ENCODE measurements at regions not wholly inside any gene's neighbourhood (a gene's known extent, or its start where the extent isn't known, plus 50 kb on each side); places are given as distances from the start of the nearest gene placed in this dataset.

- Histone ChIP-seq H3K27me3 (ENCODE audit: control insufficient read depth, insufficient read depth, low read length) (no peaks in the 10 kb centered on the region), H3K79me2 (ENCODE audit: control insufficient read depth, insufficient read depth, low read length) (no peaks in the 10 kb centered on the region), H3K27ac (ENCODE audit: insufficient read depth, low read length) (no peak overlapping the region), H3K9me3 (ENCODE audit: control insufficient read depth, insufficient read depth, low read depth, low read length) (no peaks in the 10 kb centered on the region), H3K4me2 (ENCODE audit: extremely low read depth, insufficient read depth, low read length) (no peak overlapping the region), H3K4me1 (ENCODE audit: control insufficient read depth, extremely low read depth, insufficient read depth, low read length) (no peaks in the 10 kb centered on the region), H3K9ac (ENCODE audit: insufficient read depth, low read length) (no peak overlapping the region), H4K20me1 (ENCODE audit: control insufficient read depth, extremely low read depth, insufficient read depth, low read length) (no peaks in the 10 kb centered on the region), H3K36me3 (ENCODE audit: control insufficient read depth, insufficient read depth, low read length) (no peaks in the 10 kb centered on the region), H3K4me3 (replicated peaks in 1 of 4; ENCODE audit: control extremely low read depth in 1 of 4, insufficient read depth in 1 of 4, low read depth in 3 of 4, low read length in 4 of 4) (no peak overlapping the region), H2AFZ (ENCODE audit: low read length) (no peak overlapping the region)
- DNase-seq (ENCODE audit: low read depth in 2 of 2), result no peak
- no peak for TF ChIP-seq EZH2 (IDR thresholded peaks at IDR 0.05; ENCODE audit: low read length, missing control alignments)
Observed at GRCh38 chr15:87508086-87508485, 748.5 kb downstream of the NTRK3 start.

GRCh38 chr15:87502173-87502572 lies 754.4 kb downstream of the NTRK3 start:
- Histone ChIP-seq H3K9me3 (ENCODE audit: control insufficient read depth, insufficient read depth, low read depth, low read length) (no peaks in the 10 kb centered on the region), H3K4me1 (ENCODE audit: control insufficient read depth, extremely low read depth, insufficient read depth, low read length) (no peaks in the 10 kb centered on the region), H3K36me3 (ENCODE audit: control insufficient read depth, insufficient read depth, low read length) (no peaks in the 10 kb centered on the region), H2AFZ (ENCODE audit: low read length) (no peak overlapping the region), H3K4me2 (ENCODE audit: extremely low read depth, insufficient read depth, low read length) (no peak overlapping the region), H3K27ac (ENCODE audit: insufficient read depth, low read length) (no peak overlapping the region), H3K9ac (ENCODE audit: insufficient read depth, low read length) (no peak overlapping the region), H3K4me3 (replicated peaks in 1 of 4; ENCODE audit: control extremely low read depth in 1 of 4, insufficient read depth in 1 of 4, low read depth in 3 of 4, low read length in 4 of 4) (no peak overlapping the region), H3K27me3 (ENCODE audit: control insufficient read depth, insufficient read depth, low read length) (no peaks in the 10 kb centered on the region), H4K20me1 (ENCODE audit: control insufficient read depth, extremely low read depth, insufficient read depth, low read length) (no peaks in the 10 kb centered on the region), H3K79me2 (ENCODE audit: control insufficient read depth, insufficient read depth, low read length) (no peaks in the 10 kb centered on the region)
- TF ChIP-seq CTCF (conservative IDR thresholded peaks at IDR 0.05 in 1 of 2, IDR thresholded peaks at IDR 0.05 in 1 of 2; ENCODE audit: low read depth in 1 of 2, low read length in 2 of 2), result no peak
- no peak for TF ChIP-seq EZH2 (IDR thresholded peaks at IDR 0.05; ENCODE audit: low read length, missing control alignments)
- DNase-seq (ENCODE audit: low read depth in 2 of 2), result no peak

- no peaks in the 10 kb centered on the region for H3K27me3 ChIP-seq (ENCODE audit: control insufficient read depth, insufficient read depth, low read length)
- DNase-seq (ENCODE audit: low read depth in 2 of 2), result no peak
- H3K79me2 ChIP-seq (ENCODE audit: control insufficient read depth, insufficient read depth, low read length), result no peaks in the 10 kb centered on the region
- no peaks in the 10 kb centered on the region for H3K9me3 ChIP-seq (ENCODE audit: control insufficient read depth, insufficient read depth, low read depth, low read length)
- H3K36me3 ChIP-seq (ENCODE audit: control insufficient read depth, insufficient read depth, low read length), result no peaks in the 10 kb centered on the region
- no peaks in the 10 kb centered on the region for H4K20me1 ChIP-seq (ENCODE audit: control insufficient read depth, extremely low read depth, insufficient read depth, low read length)
- H3K4me3 ChIP-seq (replicated peaks in 1 of 4; ENCODE audit: control extremely low read depth in 1 of 4, insufficient read depth in 1 of 4, low read depth in 3 of 4, low read length in 4 of 4), result no peak overlapping the region
- no peak overlapping the region for H3K27ac ChIP-seq (ENCODE audit: insufficient read depth, low read length)
- no peak overlapping the region for H3K9ac ChIP-seq (ENCODE audit: insufficient read depth, low read length)
- H3K4me2 ChIP-seq (ENCODE audit: extremely low read depth, insufficient read depth, low read length), result no peak overlapping the region
- no peaks in the 10 kb centered on the region for H3K4me1 ChIP-seq (ENCODE audit: control insufficient read depth, extremely low read depth, insufficient read depth, low read length)
- no peak overlapping the region for H2AFZ ChIP-seq (ENCODE audit: low read length)
- TF ChIP-seq CTCF (conservative IDR thresholded peaks at IDR 0.05 in 1 of 2, IDR thresholded peaks at IDR 0.05 in 1 of 2; ENCODE audit: low read depth in 1 of 2, low read length in 2 of 2), result no peak
- TF ChIP-seq EZH2 (IDR thresholded peaks at IDR 0.05; ENCODE audit: low read length, missing control alignments), result no peak
Observed at GRCh38 chr15:87500240-87500639, 756.3 kb downstream of the NTRK3 start.
